Skin of body (tissue), 1 donor: ENCODE measurements at regions not wholly inside any gene's neighbourhood (a gene's known extent, or its start where the extent isn't known, plus 50 kb on each side); places are given as distances from the start of the nearest gene placed in this dataset.

ENCODE experiments used
- DNase-seq: peaks from one replicate; lab custom pipeline; 2025; lab: John Stamatoyannopoulos, UW

- no peak for DNase-seq
These were observed 114.5 kb upstream of the KIT start for GRCh38 chr4:54543088-54543795.

- no peak for DNase-seq
These were observed 111.9 kb upstream of the KIT start for GRCh38 chr4:54545663-54546424.

GRCh38 chr4:54547299-54548097 lies 110.3 kb upstream of the KIT start:
- no peak for DNase-seq

GRCh38 chr4:54548098-54548620 lies 109.6 kb upstream of the KIT start:
- DNase-seq: no peak

GRCh38 chr4:54548831-54549460 lies 108.8 kb upstream of the KIT start:
- DNase-seq: no peak

GRCh38 chr4:54550395-54551171 lies 107.2 kb upstream of the KIT start:
- no peak for DNase-seq

- no peak for DNase-seq
These were observed 104.8 kb upstream of the KIT start for GRCh38 chr4:54553001-54553400.

GRCh38 chr4:54554339-54554990 lies 103.3 kb upstream of the KIT start:
- DNase-seq: no peak

- no peak for DNase-seq
These were observed 101.7 kb upstream of the KIT start for GRCh38 chr4:54556051-54556450.

- no peak for DNase-seq
These were observed 101.2 kb upstream of the KIT start for GRCh38 chr4:54556587-54556986.

- no peak for DNase-seq
These were observed 98.7 kb upstream of the KIT start for GRCh38 chr4:54558889-54559677.

GRCh38 chr4:54560513-54560912 lies 97.2 kb upstream of the KIT start:
- DNase-seq: no peak

GRCh38 chr4:54561940-54562339 lies 95.8 kb upstream of the KIT start:
- no peak for DNase-seq

GRCh38 chr4:54566608-54567007 lies 91.1 kb upstream of the KIT start:
- no peak for DNase-seq

GRCh38 chr4:54567327-54567726 lies 90.4 kb upstream of the KIT start:
- no peak for DNase-seq

GRCh38 chr4:54568184-54568583 lies 89.6 kb upstream of the KIT start:
- no peak for DNase-seq

- no peak for DNase-seq
These were observed 86.9 kb upstream of the KIT start for GRCh38 chr4:54570822-54571221.

- no peak for DNase-seq
These were observed 86.2 kb upstream of the KIT start for GRCh38 chr4:54571293-54572151.
